Hepatocyte (in vitro differentiated cells): ENCODE measurements at regions not wholly inside any gene's neighbourhood (a gene's known extent, or its start where the extent isn't known, plus 50 kb on each side); places are given as distances from the start of the nearest gene placed in this dataset.

ENCODE experiments used
- DNase-seq: peaks from one replicate; pipeline ENCODE4 v3.0.0-alpha.2; 2016; ENCODE audit warnings: low spot score
- H2AFZ ChIP-seq: fragments of 200-600 bp; sonication (generic); 2 replicates; pipeline ENCODE4 v1.6.0; 2016; ENCODE audit warnings: antibody characterized with exemption, mild to moderate bottlenecking
- H3K27ac ChIP-seq: fragments of 200-600 bp; sonication (generic); 2 replicates; pipeline ENCODE4 v1.5.1; 2016; ENCODE audit warnings: mild to moderate bottlenecking
- H3K27me3 ChIP-seq: fragments of 200-600 bp; sonication (generic); 2 replicates; pipeline ENCODE4 v1.6.1; 2016
- H3K36me3 ChIP-seq: fragments of 200-600 bp; sonication (generic); replicated peaks from 2 replicates; pipeline ENCODE4 v1.5.1; 2016; ENCODE audit warnings: low read depth; ENCODE audit not compliant: insufficient read depth
- H3K4me1 ChIP-seq: fragments of 200-600 bp; sonication (generic); 2 replicates; pipeline ENCODE4 v1.5.1; 2016; ENCODE audit warnings: mild to moderate bottlenecking, moderate library complexity; ENCODE audit not compliant: insufficient read depth
- H3K4me2 ChIP-seq: fragments of 200-600 bp; sonication (generic); 2 replicates; pipeline ENCODE4 v1.6.0; 2016
- H3K4me3 ChIP-seq: fragments of 200-600 bp; sonication (generic); 2 replicates; pipeline ENCODE4 v1.5.1; 2016; ENCODE audit warnings: mild to moderate bottlenecking
- H3K79me2 ChIP-seq: fragments of 200-600 bp; sonication (generic); 2 replicates; pipeline ENCODE4 v1.6.0; 2017; ENCODE audit warnings: mild to moderate bottlenecking
- H3K9me2 ChIP-seq: fragments of 200-600 bp; sonication (generic); replicated peaks from 2 replicates; pipeline ENCODE4 v1.6.0; 2017; ENCODE audit warnings: mild to moderate bottlenecking; ENCODE audit not compliant: insufficient read depth
- H3K9me3 ChIP-seq: fragments of 200-600 bp; sonication (generic); 2 replicates; pipeline ENCODE4 v1.5.1; 2016; ENCODE audit warnings: low read depth, mild to moderate bottlenecking
- H4K20me1 ChIP-seq: fragments of 200-600 bp; sonication (generic); 2 replicates; pipeline ENCODE4 v1.6.0; 2016; ENCODE audit warnings: mild to moderate bottlenecking; ENCODE audit not compliant: insufficient read depth, poor library complexity, severe bottlenecking
- CTCF ChIP-seq: fragments of 200-600 bp; sonication (generic); IDR thresholded peaks from 2 replicates; pipeline ENCODE4 v1.5.1; 2016; ENCODE audit warnings: antibody characterized with exemption, mild to moderate bottlenecking; ENCODE audit not compliant: poor library complexity
- EZH2 ChIP-seq: fragments of 200-600 bp; sonication (generic); IDR thresholded peaks from 2 replicates; pipeline ENCODE4 v1.6.1; 2016; ENCODE audit warnings: antibody characterized with exemption, mild to moderate bottlenecking, borderline replicate concordance
- EZH2phosphoT487 ChIP-seq: fragments of 200-600 bp; sonication (generic); IDR thresholded peaks from one replicate; pipeline ENCODE4 v1.6.1; 2018; ENCODE audit warnings: antibody characterized with exemption, mild to moderate bottlenecking, low read depth, moderate library complexity; ENCODE audit not compliant: unreplicated experiment, severe bottlenecking
- WGBS: methylation state at CpG from one replicate; pipeline ENCODE4 v1.1.6; 2016; ENCODE audit warnings: low lambda C conversion rate; ENCODE audit errors: missing lambda C conversion rate; 5-methylcytosine and 5-hydroxymethylcytosine counted together

- Histone ChIP-seq H3K9me3 (no peaks in the 10 kb centered on the region), H3K4me3 (no peak overlapping the region), H4K20me1 (no peaks in the 10 kb centered on the region), H3K79me2 (no peaks in the 10 kb centered on the region), H3K36me3 (no peaks in the 10 kb centered on the region), H2AFZ (no peak overlapping the region), H3K27ac (no peak overlapping the region), H3K9me2 (no peaks in the 10 kb centered on the region), H3K4me1 (peaks cover 3% of the 10 kb centered on the region), H3K27me3 (no peaks in the 10 kb centered on the region), H3K4me2 (no peak overlapping the region)
- WGBS, result 86% methylated on average over 5 of the region's 5 CpGs
- no peak for TF ChIP-seq CTCF
- no peak for TF ChIP-seq EZH2phosphoT487
- TF ChIP-seq EZH2, result no peak
- no peak for DNase-seq
Measured at GRCh38 chr2:8452296-8452695, 229.6 kb upstream of the ID2 start.

GRCh38 chr2:8452979-8453903 is 228.6 kb upstream of the ID2 start:
- no peak overlapping the region for H3K27ac ChIP-seq
- 80% methylated on average over 15 of the region's 15 CpGs for WGBS
- no peaks in the 10 kb centered on the region for H3K27me3 ChIP-seq
- H3K9me3 ChIP-seq, result no peaks in the 10 kb centered on the region
- no peaks in the 10 kb centered on the region for H3K36me3 ChIP-seq
- DNase-seq, result no peak
- H3K79me2 ChIP-seq, result no peaks in the 10 kb centered on the region
- no peaks in the 10 kb centered on the region for H3K9me2 ChIP-seq
- H2AFZ ChIP-seq, result no peak overlapping the region
- H3K4me1 ChIP-seq, result peaks cover 3% of the 10 kb centered on the region
- no peaks in the 10 kb centered on the region for H4K20me1 ChIP-seq
- no peak for TF ChIP-seq CTCF
- no peak for TF ChIP-seq EZH2phosphoT487
- TF ChIP-seq EZH2, result no peak
- no peak overlapping the region for H3K4me3 ChIP-seq
- H3K4me2 ChIP-seq, result no peak overlapping the region

- Histone ChIP-seq H3K9me2 (no peaks in the 10 kb centered on the region), H3K4me1 (peaks cover 8% of the 10 kb centered on the region), H3K27me3 (no peaks in the 10 kb centered on the region), H3K9me3 (no peaks in the 10 kb centered on the region), H3K79me2 (no peaks in the 10 kb centered on the region), H3K4me3 (no peak overlapping the region), H3K27ac (no peak overlapping the region), H4K20me1 (no peaks in the 10 kb centered on the region), H3K36me3 (no peaks in the 10 kb centered on the region), H2AFZ (no peak overlapping the region), H3K4me2 (no peak overlapping the region)
- 93% methylated on average over 12 of the region's 12 CpGs for WGBS
- TF ChIP-seq CTCF (no peak), EZH2phosphoT487 (no peak), EZH2 (no peak)
- DNase-seq, result no peak
Measured at GRCh38 chr2:8453904-8454302, 228.0 kb upstream of the ID2 start.
